Astrocyte (in vitro differentiated cells and primary cell): ENCODE measurements at regions not wholly inside any gene's neighbourhood (a gene's known extent, or its start where the extent isn't known, plus 50 kb on each side); places are given as distances from the start of the nearest gene placed in this dataset.

Experiments
- EZH2 ChIP-seq: IDR thresholded peaks from 2 replicates; pipeline ENCODE4 v1.6.1; 2012; ENCODE audit warnings: mild to moderate bottlenecking, low read length, inconsistent platforms; ENCODE audit not compliant: insufficient read depth
- TF ChIP-seq, protein P1 (sequence below): IDR thresholded peaks from 2 replicates; pipeline ENCODE4 v1.5.1; 2011; ENCODE audit warnings: low read depth, mild to moderate bottlenecking, inconsistent platforms, low read length, moderate library complexity; ENCODE audit not compliant: insufficient read depth

DNA sequence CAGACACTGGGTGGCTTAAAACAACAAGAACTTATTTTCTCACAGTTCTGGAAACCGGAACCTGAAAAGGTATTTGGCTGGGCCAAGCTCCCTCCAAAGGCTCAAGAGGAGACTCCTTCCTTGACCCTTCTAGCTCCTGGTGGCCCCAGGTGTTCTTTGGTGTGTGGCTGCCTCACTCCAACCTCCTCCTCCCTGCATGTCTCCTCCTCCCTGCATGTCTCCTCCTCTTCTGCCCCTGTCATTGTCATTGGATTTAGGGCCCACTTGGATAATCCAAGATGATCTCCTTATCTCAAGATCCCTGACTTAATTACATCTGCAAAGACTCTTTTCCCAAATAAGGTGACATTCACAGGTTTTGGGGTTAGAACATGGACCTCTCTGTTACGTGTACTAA lies 69.8 kb upstream of the MFGE8 start:
- TF ChIP-seq, protein P1, sequence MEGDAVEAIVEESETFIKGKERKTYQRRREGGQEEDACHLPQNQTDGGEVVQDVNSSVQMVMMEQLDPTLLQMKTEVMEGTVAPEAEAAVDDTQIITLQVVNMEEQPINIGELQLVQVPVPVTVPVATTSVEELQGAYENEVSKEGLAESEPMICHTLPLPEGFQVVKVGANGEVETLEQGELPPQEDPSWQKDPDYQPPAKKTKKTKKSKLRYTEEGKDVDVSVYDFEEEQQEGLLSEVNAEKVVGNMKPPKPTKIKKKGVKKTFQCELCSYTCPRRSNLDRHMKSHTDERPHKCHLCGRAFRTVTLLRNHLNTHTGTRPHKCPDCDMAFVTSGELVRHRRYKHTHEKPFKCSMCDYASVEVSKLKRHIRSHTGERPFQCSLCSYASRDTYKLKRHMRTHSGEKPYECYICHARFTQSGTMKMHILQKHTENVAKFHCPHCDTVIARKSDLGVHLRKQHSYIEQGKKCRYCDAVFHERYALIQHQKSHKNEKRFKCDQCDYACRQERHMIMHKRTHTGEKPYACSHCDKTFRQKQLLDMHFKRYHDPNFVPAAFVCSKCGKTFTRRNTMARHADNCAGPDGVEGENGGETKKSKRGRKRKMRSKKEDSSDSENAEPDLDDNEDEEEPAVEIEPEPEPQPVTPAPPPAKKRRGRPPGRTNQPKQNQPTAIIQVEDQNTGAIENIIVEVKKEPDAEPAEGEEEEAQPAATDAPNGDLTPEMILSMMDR, result no peak
- no peak for TF ChIP-seq EZH2
